Activated CD4-positive, alpha-beta T cell treated with anti-CD3 and anti-CD28 coated beads for 4 hours (primary cell): ENCODE measurements at regions not wholly inside any gene's neighbourhood (a gene's known extent, or its start where the extent isn't known, plus 50 kb on each side); places are given as distances from the start of the nearest gene placed in this dataset.
A peak's percentile ranks its signal among the peaks of the same experiment; 100 is the strongest.

Source experiments
- DNase-seq, 2 donors: peaks; one replicate each; pipeline ENCODE4 v3.0.0-alpha.2; 2020

DNA sequence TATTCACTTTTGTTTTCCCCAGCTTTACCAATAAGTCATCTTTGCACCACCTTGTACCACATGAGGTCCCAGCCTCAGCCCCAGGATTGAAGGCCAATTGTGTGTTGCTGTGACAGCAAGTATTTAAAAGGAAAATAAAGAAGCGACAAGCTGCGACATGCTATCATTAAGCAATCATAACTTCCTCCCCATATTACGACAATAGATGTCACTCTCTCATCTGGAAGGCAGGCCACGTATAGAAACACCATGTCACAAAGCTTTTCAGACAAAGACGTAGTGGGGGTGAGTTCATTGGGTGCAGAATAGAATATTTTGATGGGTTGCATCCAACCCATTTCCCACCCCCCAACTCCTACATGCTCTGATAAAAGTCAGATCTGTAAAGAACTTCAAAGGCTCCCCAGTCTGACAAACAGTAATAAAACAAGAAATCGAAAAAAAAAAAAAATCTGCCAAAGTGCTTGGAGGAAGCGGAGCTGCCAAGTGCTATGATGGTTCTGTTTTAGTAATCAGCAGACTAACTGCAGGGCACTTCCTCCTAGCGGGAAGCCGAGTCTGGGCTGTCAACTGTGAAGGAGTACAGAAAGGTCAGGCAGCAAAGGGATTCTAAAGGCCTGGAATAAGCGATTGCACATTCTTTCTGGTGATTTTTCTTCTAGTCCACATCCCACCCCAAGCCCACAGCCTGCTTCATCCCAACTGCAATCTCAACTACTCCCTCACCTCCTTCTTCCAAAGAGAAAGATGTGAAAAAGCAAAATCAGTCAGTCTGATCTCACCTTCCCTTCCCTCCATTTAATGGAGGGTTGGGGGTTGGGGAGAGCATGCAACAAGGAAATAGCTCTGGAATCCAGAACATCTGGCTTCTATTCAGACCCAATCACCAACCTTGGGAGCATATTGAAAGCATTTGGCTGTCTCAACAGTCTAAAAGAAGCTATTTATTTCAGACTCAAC lies 131.4 kb upstream of the UBASH3B start:
- no peak for DNase-seq

DNA sequence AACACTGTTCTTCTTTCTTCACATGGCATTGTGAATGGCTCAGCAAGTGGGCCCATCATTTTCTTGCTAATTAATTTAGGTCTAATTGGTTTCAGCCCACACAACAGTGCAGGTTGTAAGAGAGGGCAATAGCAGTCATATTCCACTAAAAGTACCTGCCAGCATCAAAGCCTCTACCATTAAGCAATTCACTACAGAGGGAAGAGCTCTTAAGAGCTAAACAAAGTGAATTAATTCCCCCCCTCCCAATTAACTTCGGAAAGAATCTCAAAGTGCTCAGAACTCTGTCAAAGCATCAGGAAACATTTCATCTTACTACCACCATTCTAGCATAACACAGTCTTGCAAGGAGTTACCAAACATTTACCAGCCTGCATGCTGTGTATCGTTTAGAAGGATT lies 133.9 kb upstream of the UBASH3B start:
- DNase-seq: no peak

DNA sequence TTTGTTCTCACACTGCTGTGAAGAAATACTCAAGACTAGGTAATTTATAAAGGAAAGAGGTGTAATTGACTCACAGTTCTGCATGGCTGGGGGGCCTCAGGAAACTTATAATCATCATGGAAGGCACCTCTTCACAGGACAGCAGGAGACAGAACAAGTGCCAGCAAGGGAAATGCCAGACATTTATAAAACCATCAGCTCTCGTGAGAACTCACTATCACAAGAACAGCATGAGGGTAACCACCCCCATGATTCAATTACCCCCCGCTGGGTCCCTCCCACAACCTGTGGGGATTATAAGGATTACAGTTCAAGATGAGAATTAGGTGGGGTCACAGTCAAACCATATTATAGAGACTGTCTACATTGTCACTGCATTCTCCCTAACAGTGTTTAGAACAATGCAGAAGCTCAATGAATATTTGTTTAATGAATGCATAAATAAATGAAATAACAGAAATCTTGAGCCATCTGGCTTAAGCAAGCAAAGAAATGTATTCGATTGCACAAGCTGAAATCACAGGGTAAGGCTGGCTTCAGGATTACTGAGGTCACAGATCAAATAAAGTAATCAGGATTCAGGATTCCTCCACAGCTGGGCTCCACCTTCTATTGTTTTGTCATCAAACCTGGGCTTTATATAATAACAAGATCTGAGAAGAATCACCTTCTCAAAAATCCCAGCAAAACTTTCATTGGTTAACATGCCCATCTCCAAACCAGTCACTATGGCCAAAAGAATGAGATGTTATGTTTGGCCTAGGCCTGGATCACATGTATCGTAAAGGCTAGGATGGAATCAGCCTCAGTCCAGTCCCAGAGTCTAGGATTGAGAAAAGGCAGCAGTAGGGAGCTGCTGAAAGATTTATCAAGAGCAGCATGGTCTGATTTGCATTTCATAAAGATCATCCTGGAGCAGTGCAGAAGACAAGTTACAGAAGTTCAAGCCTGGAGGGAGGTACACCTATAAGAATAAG lies 137.8 kb upstream of the UBASH3B start:
- no peak for DNase-seq

DNA sequence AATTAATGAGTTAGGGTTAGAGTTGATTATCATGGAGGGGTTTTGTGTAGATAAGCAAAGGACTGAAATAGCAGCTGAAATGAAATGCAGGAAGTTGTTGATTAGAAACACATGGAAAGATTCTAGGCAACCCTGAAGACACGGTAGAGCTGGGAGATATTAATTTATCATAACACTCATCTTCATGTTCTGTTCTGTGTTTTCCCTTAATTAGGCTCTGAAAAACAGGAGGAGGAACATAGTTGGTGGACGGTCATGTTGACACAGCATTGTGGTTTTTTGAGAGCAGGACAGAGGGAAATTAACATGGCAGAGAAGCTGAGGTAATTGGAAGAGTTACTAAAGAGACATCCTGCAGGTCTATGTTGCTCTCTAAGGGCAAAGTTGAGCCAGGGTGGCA lies 138.8 kb upstream of the UBASH3B start:
- DNase-seq: no peak

DNA sequence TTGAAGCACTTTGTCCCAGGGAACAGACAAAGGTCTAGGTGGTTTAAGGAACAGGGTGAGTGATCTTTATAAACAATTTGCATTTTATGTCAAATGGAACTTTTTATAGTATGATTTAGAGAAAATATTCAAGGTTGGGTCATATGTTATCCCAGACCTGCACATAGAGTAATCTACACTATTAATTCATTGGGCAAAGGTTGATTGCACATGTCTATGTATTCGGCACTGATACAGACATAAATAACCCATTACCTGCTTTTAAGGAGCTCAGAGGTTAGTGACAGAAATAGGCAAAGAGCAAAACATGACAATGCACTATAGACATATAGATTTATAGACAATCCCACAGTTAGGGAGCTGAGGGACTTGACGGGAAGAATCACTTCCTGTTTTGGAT lies 141.5 kb upstream of the UBASH3B start:
- no peak for DNase-seq

DNA sequence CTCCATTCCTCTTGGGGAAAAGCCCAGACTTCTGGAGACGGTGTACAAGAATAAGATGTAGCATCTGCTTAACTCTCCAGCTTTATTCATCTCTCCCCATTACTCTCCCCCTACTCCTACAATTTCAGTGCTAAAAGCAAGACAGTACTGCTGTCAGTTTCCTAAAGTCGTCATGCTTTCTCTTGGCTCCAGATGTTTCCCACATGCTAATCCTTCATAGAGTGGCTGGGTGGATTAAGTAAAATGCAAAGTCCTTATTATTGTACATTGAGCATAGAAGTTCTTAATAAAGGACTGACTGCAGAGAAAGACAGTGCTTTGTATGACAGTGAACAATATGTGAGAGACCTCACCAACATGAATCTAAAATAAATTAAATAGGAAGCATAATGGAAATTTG lies 142.2 kb upstream of the UBASH3B start:
- no peak for DNase-seq

DNA sequence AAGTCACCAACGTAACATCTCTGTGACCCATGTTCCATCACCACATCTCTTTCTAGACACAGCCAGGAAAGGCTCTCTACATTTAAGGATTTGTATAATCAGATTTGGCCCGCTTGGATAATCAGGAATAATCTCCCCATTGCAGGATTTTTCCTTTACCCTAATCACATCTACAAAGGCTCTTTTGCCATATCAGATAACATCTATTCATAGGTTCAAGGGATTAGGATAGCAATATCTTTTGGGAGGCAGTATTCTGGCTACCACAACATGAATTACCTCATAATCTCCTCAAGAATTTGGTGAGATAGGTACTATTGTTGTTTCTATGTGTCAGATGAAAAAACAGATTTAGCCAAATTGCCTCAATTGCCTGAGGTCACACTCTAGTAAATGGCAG lies 142.8 kb upstream of the UBASH3B start:
- no peak for DNase-seq

DNA sequence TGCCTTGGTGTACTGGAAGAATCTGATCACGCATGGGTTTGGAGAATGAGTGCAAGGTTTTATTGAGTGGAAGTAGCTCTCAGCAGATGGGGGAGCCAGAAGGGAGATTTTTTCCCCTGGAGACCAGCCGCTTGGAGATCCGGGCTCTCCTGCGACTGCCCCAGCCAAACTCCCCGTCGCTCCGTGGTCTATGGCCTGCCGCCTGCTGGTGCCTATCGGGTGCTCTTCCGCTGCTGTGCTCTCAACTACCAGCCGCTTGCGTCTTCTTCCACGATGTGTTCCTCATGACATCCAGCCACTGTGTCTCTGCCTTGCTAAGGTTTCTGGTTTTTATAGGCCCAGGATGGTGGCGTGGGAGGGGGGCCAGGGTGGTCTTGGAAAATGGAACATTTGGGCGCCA lies 145.6 kb upstream of the UBASH3B start:
- DNase-seq: no peak

DNA sequence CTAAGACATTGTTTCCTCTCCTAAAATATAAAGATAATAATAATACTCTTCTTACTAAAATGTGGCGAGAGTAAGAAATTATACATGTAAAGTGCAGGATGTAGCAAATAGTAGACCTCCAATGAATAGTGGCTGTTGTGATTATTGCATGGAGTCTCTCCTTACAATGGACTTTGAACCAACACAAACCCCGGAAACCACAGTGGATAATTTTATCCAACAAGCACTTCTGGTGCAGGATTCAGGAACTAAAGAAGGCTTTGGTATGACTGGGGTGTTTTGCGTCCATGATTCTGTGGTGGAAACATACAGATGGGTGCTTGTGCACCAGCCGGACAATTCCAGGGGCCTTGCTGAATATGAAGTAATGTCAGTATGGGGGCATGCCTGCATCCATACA lies 146.4 kb upstream of the UBASH3B start:
- no peak for DNase-seq

DNA sequence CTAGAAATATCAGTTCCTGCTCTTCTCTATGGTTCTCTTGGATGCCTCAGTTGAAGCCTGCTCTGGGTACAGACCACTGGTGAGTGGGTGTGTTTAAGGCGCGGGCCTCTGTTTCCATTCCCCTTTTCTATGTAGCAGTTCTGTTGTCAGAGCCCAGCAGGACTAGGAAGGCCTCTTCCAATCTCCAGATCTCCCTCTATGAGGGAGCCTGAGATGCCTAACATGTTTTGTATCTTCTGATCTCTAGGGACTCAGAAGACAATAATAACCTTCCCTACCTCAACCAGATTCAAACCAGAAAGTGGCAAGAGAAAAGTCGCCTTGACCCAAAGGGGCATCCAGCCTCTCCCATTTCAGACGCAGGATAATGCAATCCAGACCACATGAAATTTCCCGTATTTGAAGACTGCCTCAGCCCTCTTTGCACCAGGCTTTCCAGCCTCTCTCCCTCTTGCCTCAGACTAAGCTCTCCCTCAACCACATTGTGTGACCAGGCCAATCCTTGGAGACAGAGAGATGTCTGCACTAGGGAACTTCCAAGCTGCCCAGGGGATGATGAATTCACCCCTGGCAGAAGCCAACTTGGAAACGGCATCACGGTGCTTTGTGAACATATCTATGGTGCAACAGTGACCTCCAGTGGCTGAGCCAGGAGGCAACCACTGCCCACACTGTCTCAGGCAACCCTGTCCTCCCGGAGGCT lies 150.1 kb upstream of the UBASH3B start:
- peak; percentile 3 to 24 for DNase-seq

DNA sequence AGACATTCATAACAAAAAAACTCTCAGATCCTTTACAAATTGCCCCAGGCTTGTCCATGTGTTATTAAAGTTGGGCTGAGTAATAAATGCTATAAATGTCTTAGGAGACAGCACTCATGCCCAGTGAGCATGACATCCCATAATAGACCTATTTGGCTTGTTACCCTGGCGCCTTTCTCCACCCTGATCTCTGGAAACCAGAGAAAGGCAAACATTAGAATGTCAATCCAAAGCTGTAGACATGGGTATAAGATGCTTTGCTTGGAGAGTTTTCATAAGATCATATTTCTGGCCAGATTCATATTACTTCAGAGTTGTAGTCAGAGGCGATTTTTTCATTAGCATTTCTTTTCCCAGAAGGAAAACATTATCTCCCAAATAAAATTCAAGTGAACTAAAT lies 161.3 kb upstream of the UBASH3B start:
- no peak for DNase-seq

DNA sequence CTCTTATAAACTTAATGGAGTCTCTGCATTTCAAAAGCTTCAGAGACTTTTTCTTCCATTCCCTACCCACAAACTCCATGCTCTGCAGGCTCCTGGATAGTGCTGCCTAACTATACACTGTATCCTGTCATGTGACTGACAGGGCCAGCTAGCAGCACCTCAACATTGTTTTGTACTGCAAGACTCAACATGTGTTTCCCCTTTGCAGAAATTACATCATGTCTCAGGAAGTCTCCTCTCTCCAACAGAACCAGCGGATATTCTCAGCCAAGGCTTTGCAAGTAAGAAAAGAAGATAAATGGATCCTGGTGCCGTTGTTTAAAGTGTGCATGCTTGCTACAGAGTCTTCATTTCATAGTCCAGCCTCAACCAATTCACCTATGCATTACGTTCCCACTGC lies 164.0 kb upstream of the UBASH3B start:
- no peak for DNase-seq

DNA sequence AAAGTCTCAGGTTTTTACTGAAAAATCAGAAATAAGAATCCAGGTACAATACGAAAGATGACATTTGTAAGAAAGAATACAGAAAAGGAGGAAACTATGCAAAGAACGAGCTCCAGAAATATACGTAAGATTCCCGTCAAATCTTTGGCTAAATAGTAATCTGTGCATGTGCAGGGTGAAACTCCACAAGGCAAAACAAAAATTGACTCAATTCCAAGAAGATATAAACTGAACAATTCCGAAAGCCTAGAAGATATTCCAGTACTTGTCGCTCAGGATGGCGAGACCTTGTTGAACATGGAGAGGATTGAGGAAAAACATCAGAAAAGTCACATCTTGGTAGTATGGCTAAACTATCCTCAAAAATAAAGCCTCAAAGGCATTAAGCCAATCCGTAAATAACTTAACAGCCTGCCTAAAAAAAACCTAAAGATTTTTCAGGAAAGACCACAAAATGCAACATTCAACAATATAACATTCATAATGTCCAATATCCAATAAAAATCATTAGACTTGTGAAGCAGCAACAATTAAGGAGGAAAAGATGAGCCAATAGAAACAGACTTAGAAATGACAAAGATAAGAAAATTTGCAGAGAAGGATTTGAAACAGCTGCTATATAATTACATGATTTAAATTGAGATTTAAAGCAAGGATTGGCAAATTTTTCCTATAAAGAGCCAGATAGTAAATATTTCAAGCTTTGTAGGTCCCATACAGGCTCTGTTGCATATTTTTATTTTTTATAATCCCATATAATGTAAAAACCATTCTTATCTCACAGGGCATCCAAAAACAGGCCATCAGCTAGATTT lies 166.4 kb upstream of the UBASH3B start:
- no peak for DNase-seq

DNA sequence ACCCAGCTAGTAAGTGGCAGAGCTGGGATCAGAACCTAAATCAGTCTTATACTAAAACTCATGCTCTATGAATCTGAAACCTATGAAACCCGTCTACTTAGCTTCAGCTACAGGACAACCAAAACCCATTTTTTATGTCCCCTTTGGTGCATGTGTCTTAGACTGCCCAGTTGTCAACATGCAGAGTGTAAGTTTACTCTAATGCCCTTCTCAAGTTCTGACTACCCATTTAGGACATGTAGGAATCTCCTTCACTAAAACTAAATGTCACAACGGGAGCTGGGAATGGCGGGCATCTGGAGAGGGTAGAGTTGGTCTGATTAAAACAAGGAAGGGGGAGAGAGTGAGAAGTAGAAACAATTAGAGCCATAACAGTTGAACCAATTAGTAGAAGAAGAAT lies 167.9 kb upstream of the UBASH3B start:
- no peak for DNase-seq

DNA sequence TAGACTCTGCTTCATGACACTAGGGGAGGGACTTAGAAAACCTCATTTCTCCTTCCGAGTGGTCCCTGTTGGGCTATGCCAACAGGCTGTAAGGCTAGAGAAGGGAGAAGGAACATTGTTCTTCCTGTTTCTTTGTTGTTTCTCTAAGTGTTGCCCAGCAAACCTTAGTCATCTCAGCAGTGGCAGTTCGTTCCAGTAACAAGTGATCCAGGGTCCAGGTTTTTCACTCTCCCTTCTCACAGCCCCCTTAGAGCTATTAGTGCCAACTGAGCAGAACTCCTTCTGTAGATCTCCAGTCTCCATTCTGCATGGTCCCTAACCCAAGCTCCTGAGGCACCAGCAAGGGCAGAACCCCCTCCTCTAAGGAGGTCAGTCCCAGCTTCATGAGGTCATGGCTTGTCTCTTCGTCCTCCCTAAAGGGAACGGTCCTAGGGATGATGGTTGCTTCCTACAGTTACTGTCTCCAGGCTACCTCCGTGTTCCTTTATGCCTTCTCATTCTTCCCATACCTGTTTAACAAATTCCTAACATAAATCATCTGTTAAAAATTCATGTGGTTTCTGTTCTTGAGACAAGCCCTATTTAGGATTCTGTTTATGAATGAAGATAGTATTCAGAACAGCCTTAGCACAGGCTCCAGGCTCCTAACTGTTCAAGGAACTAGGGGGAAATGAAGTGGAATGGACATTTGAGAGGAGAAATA lies 168.6 kb upstream of the UBASH3B start:
- no peak for DNase-seq

DNA sequence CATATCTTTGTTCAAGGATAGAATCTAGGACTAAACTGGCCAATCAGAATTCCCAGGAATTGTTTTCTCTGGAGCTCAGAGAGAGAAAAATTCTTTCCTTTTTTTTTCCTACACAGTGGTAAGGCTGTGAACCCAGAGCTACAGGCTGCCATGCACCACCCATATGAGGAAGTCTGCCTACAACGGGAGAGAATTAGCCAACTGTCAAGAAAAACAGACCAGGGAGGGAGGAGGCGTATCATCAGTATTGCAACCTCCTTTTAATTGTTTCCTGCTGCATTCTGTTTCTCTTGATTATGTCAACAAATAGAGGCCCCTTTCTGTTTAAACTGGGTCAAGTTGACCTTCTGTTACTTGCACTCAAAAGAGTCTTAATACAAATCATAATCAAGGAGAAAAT lies 176.5 kb upstream of the UBASH3B start:
- no peak for DNase-seq

DNA sequence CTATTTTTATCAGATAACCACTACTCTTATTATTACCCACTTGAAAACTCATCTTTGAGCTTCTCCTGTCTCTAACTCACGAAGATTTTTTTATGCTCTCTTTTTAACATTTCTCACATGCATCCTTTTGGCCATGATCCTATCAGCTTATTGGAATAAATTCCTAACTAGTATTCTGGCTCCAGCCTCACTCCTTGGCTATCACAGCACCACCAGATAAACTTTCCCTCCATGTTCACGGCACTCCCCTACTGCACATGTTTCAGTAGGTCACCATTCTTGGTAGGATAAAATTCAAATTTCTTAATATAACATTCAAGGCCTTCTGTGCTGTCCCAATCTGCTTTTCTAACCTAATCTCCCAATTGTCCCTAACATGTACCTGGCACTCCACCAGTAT lies 186.6 kb upstream of the UBASH3B start:
- no peak for DNase-seq

DNA sequence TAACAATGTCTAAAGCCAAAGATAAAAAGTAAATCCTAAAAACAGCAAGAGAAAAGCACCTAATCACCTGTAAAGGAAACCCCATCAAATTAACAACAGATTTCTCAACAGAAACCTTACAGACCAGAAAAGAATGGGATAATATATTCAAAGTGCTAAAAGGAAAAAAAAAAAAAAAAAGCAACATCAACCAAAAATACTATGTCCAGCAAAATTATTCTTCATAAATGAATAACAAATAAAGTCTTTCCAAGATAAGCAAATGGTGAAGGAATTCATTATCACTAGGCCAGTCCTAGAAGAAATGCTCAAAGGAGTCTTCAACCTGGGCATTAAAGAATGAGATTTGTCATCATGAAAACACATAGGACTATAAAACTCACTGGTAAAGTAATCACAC lies 192.0 kb upstream of the UBASH3B start:
- no peak for DNase-seq

DNA sequence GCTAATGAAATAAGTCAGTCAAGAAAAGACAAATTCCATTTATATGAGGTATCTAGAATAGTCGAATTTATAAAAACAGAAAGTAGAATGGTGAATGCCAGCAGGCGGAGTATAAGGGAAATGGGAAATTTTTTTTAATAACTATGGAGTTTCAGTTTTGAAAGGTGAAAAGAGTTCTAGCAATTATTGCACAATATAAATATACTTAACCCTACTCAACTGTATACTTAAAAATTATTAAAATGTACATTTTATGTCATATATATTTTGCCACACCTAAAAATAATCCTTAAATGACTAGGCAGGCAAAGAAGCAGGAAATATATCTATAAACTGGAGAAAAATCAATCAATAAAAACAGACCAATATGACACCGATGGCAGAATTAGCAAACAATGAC lies 196.5 kb upstream of the UBASH3B start:
- no peak for DNase-seq

DNA sequence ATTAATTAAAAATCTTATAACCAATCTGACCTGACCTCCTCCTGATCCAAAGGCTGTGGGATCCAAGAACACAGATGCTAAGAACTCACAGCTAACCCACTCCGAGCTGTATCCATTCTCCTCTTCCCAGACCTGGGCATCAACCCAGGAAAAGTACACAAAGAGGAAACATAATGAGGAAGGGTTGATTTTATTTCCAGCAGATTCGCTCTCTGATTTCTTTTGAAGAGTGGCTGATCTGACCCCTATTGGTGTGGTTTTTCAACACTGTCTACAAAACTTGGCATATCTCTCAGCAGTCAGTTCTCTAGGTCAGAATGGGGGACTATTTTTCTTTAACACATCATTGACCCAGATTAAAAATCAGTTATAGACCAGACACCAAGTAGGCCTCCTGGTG lies 201.9 kb upstream of the UBASH3B start:
- no peak for DNase-seq

DNA sequence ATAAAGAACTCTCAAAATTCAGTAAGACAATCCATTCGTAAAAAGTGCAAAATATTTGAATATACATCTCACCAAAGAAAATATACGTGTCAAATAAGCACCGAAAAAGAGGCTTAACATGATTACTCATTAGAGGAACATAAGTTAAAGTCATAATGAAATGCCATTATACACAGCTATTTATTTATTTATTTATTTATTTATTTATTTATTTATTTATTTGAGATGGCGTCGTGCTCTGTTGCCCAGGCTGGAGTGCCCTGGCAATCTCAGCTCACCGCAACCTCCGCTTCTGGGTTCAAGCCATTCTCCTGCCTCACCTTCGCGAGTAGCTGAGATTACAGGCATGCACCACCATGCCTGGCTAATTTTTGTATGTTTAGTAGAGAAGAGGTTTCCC lies 203.6 kb upstream of the UBASH3B start:
- DNase-seq: no peak

DNA sequence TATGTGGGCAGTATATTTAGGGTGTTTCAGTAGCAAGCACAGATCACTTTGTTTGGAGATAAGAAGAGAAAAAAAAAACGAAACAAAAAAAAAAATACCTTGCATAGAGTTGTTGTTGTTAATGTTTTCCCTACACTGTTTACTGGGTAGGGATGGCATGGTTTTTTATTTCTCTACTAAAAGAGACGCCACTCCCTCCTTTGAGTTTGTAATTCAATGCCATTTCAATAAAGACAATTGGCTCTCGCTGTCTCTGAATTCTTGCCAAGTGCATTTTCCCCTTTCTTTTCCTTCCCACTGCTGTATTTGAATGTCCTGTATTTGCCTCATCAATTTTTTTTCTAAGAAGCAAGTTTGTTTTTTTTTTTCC lies 213.9 kb upstream of the UBASH3B start:
- DNase-seq: no peak
